NCI-H2196 treated with DMSO at 0.1 percent for 48 hours (cell line): ENCODE measurements at regions not wholly inside any gene's neighbourhood (a gene's known extent, or its start where the extent isn't known, plus 50 kb on each side); places are given as distances from the start of the nearest gene placed in this dataset.
A peak's percentile ranks its signal among the peaks of the same experiment; 100 is the strongest.
"Not testable (repeated sequence)": the region's sequence is repeated elsewhere in the genome, so short reads cannot be mapped to it uniquely, and the experiment has no call there.

Source experiments
- DNase-seq: peaks from one replicate; lab custom pipeline; 2025; ENCODE audit not compliant: unreplicated experiment; lab: John Stamatoyannopoulos, UW

GRCh38 chr12:107826276-107826675, 51.8 kb downstream of the ASCL4 start:
- no peak for DNase-seq

- no peak for DNase-seq
Observed at GRCh38 chr12:107829271-107829670, 54.8 kb downstream of the ASCL4 start.

GRCh38 chr12:107832441-107832840, 57.9 kb downstream of the ASCL4 start:
- no peak for DNase-seq

- no peak for DNase-seq
Observed at GRCh38 chr12:107840186-107840585, 65.7 kb downstream of the ASCL4 start.

GRCh38 chr12:107843351-107844311, 69.1 kb downstream of the ASCL4 start:
- no peak for DNase-seq

- DNase-seq: no peak
Observed at GRCh38 chr12:107844312-107844921, 69.9 kb downstream of the ASCL4 start.

GRCh38 chr12:107845226-107845979, 70.9 kb downstream of the ASCL4 start:
- DNase-seq: no peak

- no peak for DNase-seq
Observed at GRCh38 chr12:107845980-107846659, 71.6 kb downstream of the ASCL4 start.

GRCh38 chr12:107847430-107847829, 72.9 kb downstream of the ASCL4 start:
- no peak for DNase-seq

GRCh38 chr12:107847830-107848229, 73.3 kb downstream of the ASCL4 start:
- no peak for DNase-seq

GRCh38 chr12:107853479-107853878, 79.0 kb downstream of the ASCL4 start:
- DNase-seq: no peak

GRCh38 chr12:107855471-107855870, 81.0 kb downstream of the ASCL4 start:
- no peak for DNase-seq

- DNase-seq: no peak
Observed at GRCh38 chr12:107856096-107856495, 81.6 kb downstream of the ASCL4 start.

- DNase-seq: no peak
Observed at GRCh38 chr12:107857191-107857590, 82.7 kb downstream of the ASCL4 start.

GRCh38 chr12:107859367-107859766, 84.9 kb downstream of the ASCL4 start:
- no peak for DNase-seq

- no peak for DNase-seq
Observed at GRCh38 chr12:107864235-107864634, 89.7 kb downstream of the ASCL4 start.

GRCh38 chr12:107864727-107865126, 90.2 kb downstream of the ASCL4 start:
- not testable (repeated sequence) for DNase-seq

GRCh38 chr12:107873223-107873622, 98.7 kb downstream of the ASCL4 start:
- no peak for DNase-seq

GRCh38 chr12:107875786-107876185, 101.3 kb downstream of the ASCL4 start:
- DNase-seq: no peak

- peak; percentile 39 for DNase-seq
Observed at GRCh38 chr12:107884769-107885694, 110.5 kb downstream of the ASCL4 start.
